HG03378 (cell line): ENCODE measurements at regions not wholly inside any gene's neighbourhood (a gene's known extent, or its start where the extent isn't known, plus 50 kb on each side); places are given as distances from the start of the nearest gene placed in this dataset.
"Not testable (repeated sequence)": the region's sequence is repeated elsewhere in the genome, so short reads cannot be mapped to it uniquely, and the experiment has no call there.

Experiments
- ATAC-seq: cut with Tn5 transposase; IDR thresholded peaks from one replicate; pipeline ENCODE4 v1.9.1; 2021; ENCODE audit warnings: mild to moderate bottlenecking, moderate library complexity; ENCODE audit not compliant: unreplicated experiment

DNA sequence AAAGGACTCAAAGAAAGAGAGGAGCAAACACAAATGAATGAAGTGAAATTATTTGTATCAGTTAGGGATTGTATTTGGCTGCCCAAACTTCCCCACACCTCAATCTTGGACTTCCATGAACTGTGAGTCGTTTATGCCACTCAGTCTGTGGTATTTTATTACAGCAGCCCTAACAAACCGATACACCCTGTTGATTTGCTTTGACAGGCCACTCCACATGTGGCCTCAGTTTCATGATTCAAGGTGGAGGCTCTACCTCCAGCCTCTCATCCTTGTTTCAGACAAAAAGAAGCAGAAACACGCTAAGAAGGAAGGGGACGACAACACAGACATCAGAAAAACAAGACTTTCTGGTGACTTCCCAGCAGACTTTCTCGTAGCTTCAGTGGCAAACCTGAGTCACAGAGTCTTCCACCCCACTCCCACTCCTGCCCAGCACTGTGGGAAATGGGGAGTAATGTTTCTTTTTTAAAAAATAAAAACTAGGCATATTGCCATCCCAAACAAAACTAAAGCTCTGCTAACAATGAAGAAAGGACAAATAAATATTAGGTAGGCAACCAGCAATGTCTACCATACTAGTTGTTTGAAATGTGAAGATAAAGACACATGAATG, 52.2 kb upstream of the ABCA1 start:
- ATAC-seq: no peak

DNA sequence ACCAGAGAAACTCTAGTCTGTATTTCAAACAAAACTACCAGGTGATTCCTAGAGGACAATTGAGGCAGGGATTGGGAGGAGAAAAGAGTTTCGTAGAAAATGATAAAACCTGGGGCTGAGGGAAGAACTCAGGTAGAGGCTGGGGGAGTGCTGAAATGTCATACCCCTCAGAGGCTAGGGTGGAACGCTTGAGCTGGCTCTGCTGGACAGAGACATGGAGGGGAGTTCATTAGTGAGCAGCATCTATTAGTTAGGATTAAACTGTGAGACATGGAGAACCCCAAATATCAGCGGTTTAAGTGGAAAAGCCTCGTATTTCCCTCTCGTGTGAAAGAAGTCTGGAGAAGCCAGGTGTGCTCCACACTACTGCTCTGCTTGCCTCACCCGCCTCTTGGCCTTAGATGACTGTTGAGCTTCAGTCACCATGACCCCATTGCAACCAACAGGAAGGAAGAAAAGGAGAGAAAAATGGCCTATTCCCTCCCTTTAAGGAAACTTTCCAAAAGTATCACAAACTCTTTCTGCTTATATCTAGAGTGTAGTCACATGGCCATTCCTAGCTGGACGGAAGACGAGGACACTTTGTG, 53.7 kb upstream of the ABCA1 start:
- ATAC-seq: no peak

DNA sequence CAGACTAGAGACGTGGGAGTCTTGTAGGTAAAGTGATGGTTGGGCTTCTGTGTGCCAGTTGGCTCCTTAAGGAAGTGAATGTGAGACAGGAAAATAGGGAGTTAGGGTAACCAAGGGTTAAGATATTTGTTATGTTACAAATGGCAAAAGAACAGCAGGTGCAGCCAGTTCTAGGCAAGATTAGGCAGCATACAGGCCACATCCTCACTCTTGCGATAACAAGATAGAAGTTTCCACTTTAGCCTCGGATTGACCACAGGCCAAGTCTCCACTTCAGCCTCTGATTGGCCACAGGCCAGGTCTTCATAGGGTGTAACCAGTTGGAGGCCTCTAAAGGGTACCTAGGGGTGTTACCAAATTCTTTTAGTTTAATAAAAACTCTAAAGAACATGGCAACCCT, 54.6 kb upstream of the ABCA1 start:
- ATAC-seq: no peak

DNA sequence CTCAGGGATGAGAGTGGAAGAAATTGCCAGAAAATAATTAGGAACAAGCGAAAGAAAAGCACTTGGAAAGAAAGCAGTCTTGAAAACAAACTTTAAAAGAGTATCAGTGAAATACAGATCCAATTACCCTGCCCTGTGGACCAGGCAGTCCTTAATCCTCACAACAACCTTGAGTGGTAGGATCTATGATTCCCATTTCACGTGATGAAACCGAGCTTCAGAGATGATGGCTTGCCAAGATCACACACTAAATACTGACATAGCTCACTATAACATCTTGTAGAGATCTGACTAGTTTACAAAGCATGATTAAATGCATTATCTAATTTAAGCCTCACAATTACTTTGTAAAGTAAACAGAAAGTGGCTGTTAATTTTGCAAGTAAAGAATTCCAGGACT, 55.5 kb upstream of the ABCA1 start:
- ATAC-seq: no peak

DNA sequence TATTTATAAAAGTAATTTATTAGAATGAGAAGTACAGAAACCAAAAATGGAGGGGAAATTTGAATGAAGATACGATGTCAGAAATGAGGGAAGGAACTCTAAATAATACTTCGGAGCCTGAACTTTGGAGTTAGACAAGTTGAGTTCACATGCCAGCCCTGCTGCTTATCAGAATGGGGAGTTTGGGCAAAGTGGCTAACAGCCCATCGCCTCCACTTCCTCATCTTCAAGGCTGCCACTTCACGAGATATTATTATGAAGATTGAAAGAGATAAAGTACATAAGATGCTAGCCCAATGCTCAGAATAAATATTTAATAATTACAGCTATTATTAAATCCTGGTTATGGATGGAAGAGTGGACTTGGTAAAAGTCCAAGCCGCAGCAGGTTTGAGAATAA, 56.2 kb upstream of the ABCA1 start:
- ATAC-seq: no peak

DNA sequence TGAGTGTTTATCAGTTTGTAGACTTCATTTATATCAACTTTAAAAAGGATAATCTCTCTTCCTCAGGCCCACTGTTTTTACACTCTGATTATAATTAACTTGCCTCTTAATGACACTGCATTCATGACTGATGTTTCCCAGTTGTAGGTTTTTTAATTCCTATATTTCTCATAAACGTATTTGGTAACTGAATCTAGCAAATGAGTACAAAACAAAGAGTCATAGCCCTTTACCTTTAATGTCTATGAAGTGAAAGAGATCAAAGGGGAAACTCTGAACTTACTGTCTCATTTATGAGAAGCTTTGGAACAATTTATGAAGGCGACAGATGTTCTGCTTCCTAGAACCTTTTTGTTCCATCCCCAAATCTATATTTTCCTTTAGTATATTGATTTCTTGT, 56.6 kb upstream of the ABCA1 start:
- no peak for ATAC-seq

DNA sequence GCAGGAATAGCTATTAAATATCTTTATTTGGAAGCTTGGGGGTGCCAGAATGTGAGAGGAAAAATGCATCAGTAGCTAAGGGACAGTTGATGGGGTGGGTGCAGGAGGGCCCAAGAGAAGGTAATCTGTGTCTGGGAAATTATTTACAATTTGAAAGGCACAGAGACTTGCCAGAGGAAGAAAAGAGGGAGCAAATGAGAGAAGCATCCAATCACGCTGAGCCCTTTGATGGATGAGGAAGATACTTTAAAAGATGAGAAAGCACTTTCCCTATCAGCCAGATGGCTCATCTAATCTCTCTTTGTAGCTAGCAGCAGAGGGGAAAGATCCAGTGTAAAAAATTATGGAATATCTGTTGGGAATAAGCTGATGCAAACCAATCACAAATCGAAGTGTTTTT, 57.0 kb upstream of the ABCA1 start:
- no peak for ATAC-seq

DNA sequence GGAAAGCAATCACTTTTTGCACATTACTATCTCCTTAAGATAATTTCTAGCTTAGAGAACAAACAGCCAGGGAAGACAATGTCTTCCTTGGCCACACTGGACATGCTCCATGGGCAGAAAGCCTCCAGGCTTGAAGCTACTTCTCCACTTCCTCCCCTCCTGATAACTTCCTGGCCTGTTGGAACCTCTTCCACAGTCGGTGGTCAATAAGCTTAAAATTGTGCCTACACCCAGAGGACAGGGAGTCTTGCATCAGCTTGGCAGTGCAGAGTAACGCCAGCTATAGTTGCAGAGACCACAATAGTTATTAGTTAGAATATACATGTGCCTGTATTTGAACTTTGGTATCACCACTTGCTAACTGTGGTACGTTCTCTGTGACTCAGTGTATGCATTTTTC, 58.1 kb upstream of the ABCA1 start:
- ATAC-seq: no peak

DNA sequence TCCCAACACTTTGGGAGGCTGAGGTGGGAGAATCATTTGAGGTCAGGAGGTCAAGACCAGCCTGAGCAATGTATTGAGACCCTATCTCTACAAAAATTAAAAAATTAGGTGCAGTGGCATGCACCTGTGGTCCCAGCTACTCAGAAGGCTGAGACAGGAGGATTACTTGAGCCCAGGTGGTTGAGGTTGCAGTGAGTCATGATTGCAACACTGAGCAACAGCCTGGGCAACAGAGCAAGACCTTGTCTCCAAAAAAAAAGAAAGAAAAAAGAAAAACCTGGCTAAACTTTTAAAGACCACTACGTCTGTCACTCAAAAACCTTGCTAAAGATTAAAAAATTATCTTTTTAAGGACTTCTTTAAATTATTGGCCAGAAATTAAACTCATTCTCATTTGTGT, 59.8 kb upstream of the ABCA1 start:
- no peak for ATAC-seq

DNA sequence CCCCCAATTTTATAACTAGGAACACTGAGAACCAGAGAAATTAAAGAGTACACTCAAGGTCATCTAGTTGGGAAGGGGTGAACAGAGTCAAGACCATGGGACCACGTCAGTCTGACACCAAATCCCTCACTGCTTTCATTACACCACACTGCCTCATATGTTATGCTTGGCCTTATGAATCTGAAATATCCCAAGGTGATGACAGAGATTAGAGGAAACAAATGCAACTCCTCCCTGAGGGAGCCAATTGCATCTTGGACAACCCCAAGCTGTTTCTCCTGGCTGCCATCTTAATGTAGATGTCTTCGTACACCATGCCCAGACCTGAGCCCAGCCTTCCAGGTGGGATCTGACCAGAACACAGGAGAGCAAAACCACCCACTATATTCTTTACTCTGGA, 60.6 kb upstream of the ABCA1 start:
- ATAC-seq: no peak

DNA sequence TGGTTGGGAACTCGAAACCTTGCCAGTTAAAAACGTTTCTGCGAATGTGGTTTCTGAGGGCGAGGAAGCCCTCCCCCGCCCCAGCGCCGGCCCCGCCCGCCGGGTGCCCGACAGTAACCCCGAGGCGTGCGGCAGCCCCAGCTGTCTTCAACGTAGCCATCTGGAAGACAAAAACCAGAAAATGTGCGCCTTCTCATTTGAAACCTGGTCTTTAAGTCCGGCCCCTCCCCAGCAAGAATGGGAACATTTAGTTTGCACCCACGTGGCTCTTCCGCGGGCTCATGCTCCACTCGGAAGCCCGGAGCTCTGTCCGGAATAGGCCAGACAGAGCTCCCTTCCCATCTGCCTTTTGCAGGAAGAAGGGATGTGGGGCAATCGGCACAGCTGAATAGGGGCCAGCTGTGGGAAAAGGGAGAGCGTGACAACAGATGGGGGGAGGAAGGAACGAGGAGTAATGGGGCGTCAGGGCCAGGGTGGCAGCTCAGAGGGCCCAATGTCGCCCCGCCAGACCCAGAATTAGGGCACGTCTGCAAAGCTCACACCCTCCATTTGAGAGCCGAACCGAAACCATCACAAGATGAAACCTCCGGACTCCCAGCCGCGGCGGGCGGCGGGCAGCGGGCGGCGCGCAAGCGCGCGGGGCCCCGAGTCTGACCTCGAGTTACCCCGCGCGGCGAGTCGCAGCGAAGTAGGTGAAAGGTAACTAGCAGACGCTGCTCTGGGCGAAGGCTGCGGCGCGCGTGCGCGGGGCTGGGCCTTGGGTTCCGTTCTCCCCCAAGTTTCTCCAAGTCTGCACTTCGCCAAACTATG, 63.4 kb upstream of the ABCA1 start:
- peak; percentile 81 for ATAC-seq

DNA sequence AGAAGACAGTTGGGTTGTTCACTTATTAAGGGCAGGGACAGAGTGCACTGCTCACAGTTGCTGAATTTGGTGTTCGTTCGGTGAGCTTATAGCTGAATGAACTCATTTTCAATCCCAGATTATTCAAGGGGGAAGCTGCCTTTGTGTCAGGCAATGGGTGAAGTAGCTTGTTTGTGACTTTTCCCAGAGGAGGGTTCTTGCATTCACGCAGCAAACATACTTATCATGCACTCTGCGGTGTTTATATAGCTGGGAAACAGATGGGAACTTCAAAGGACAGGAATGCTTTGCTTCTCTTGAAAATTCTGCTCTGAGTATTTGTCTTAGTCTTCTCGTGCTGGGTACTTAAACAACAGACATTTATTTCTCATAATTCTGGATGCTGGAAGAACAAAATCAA, 64.7 kb upstream of the ABCA1 start:
- ATAC-seq: no peak

DNA sequence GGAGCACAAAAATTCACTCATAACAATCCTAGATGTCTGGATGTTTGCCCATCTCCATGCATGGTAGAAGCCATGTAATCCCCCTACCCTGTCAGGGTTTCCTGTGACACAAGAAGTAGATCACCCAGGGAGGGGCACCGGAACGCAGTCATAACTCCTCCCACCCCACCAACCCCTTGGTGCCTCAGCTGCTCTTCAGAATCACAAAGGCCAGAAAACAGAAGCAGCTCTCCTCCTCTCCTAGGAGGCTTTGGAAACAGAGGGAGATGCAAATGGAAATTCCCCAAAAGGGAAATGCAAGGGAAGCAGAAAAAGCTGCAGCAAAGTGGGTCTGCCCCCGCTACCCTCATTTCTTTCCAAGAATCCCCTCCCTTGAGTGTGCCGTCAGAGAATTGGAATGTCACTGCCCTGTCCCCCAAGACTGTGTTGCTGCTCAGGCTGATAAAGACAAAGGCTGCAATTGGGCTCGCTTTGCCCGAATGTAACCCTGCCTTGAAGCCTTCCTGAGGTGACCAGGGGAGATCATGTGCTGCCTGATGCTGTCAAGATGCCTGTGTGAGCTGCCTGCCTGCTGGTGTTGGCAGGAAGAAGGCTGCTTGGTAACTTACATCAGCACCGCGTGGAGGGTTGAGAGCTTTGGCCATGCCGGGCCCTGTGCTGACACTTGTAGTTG, 65.5 kb upstream of the ABCA1 start:
- ATAC-seq: no peak

DNA sequence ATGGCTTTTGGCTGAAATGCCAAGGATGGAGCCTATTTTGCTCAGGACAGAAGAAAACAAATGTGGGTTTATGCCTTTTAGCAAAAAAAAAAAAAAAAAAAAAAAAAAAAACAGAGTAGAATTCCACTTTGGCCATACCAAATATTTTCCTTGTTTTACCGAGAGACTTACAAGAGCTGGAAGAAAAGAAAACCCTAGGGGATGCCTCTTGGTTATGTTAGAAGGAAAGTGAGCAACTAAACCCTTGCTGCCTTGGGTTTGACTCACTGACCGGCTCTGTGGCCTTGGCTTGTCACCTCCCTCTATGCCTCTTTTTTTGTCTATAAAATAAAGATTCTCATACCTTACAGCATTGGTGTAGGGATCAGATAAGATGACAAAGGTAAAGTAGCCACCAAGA, 69.6 kb upstream of the ABCA1 start:
- no peak for ATAC-seq

DNA sequence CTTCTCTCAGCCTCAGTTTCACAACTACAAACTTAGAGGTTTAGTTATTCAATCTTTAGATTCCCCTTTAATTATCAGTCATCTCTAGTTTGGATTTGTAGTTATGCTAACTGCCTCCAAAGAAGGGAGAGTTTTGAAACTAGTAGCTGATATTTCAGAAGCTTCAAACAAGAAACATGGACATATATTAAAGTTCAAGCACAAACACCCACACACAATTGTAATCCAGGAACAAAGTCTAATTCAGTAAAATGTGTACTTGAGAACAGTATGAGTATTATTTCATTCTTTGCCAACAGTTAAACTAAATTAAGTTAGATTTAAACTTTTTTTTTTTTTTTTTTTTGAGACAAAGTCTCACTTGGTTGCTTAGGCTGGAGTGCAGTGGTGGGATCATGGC, 71.2 kb upstream of the ABCA1 start:
- no peak for ATAC-seq

DNA sequence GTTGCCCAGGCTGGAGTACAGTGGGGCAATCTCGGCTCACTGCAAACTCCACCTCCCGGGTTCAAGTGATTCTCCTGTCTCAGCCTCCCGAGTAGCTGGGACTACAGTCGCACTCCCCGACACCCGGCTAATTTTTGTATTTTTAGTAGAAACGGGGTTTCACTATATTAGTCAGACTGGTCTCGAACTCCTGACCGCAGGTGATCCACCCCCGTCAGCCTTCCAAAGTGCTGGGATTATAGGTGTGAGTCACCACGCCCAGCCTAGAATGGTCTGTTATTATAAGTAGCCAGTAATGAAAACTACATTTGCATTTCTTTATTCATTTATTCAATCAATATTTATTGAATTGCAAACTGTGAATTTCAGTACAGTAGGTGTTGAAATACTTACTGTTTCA, 72.6 kb upstream of the ABCA1 start:
- not testable (repeated sequence) for ATAC-seq

DNA sequence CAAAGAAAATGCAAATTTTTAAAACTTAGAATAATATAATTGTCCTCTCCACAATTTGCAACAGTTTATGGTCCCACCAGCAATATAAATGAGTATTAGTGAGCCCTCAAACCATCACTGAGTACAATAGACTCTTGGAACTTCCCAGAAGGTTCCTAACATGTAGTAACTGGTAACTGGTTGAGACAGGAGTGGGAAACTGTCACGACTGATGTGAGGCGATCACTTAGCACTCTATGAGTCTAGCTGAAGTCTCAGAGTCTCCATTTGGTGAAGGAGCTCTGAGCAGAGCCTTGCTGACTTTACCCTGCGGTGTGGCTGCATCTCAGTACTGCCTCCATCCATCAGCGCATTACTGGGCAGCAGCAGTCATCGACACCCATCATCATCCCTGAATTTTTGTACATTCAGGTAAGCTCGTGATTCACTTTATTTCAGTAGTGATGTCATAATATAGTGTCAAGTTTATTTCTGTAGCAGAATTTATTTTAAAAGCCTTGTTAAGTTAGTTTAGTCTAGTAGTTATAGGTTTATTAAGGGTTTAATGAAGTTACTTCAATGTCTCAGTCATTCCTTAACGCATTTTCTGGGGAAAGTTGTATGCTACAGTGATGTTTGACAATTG, 76.6 kb upstream of the ABCA1 start:
- ATAC-seq: no peak

DNA sequence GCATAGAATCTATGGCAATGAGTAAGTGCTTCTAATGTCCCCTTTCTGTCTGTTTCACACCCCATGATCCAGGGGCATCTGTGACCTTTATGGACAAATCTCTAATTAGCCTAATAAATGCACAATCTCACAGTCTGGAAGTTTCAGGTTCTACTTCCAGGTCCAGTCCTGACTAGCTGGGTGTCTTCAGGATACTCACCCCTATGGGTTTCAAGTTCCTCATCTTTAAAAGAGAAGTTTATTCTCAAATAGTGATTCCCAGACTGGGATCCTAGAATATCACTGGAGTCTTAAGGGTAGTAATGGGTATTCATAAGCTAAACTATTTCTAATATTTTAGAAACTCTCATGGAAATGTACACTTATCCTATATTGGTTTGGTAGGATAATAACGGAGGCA, 77.2 kb upstream of the ABCA1 start:
- no peak for ATAC-seq

DNA sequence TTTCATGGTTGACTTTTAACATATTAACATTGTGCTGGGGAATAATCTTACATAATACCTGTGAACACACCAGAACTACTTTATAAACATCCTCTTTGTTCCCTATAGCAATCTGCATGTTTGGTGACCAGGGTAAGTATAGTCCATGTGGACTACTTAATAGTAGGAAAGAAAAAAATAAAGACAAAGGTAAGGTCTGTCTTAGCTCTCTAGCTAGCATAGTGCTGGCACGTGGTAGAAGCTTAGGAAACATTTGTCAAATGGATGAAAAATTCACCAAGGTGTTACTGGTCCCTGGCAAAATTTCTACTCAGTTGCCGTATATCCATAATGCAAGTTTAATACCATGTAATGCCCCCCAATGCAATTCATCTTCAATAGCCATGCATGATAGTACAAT, 78.6 kb upstream of the ABCA1 start:
- ATAC-seq: no peak

DNA sequence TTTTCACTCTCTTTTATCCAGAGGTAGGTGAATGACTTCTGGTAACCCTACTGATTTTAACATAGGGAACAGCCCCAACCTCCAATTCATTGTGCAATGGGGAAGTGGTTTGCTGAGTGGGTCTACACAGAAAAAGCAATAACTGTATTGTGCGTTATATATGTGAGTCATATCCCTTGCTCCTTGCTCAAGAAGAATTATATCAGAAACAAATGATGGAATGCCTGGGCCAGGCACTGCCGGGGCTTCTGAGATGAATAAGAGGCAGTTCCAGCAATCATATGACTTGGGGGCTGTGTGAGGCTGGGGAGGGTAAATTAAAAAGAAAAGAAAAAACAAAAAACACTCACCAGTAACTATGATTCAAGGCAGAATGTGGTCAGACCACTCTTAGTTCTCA, 79.2 kb upstream of the ABCA1 start:
- no peak for ATAC-seq

DNA sequence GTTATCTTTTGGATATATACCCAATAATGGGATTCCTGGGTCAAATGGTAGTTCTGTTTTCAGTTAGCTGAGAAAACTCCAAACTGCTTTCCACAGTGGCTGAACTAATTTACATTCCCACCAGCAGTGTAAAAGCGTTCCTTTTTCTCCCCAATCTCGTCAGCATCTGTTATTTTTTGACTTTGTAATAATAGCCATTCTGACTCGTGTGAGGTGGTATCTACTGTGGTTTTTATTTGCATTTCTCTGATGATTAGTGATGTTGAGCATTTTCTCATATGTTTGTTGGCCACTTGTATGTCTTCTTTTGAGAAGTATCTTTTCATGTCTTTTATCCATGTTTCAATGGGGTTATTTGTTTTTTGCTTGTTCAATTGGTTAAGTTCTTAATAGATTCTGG, 82.1 kb upstream of the ABCA1 start:
- not testable (repeated sequence) for ATAC-seq
